Osteoblast (primary cell): ENCODE measurements at regions not wholly inside any gene's neighbourhood (a gene's known extent, or its start where the extent isn't known, plus 50 kb on each side); places are given as distances from the start of the nearest gene placed in this dataset.
A peak's percentile ranks its signal among the peaks of the same experiment; 100 is the strongest.

Experiments
- DNase-seq: peaks from one replicate; pipeline ENCODE4 v3.0.0; 2011; ENCODE audit warnings: low spot score, mixed read lengths; ENCODE audit not compliant: insufficient read length; ENCODE audit errors: missing footprints
- H2AFZ ChIP-seq: 2 replicates; pipeline ENCODE4 v1.6.0; 2011; ENCODE audit warnings: mild to moderate bottlenecking, low read length
- H3K27ac ChIP-seq: 2 replicates; pipeline ENCODE4 v1.5.1; 2011; ENCODE audit warnings: mild to moderate bottlenecking, low read depth, low read length, moderate library complexity
- H3K27me3 ChIP-seq: 2 replicates; pipeline ENCODE4 v1.6.0; 2012; ENCODE audit warnings: mild to moderate bottlenecking, control low read depth, inconsistent platforms, low read length, moderate library complexity; ENCODE audit not compliant: insufficient read depth
- H3K36me3 ChIP-seq: 2 replicates; pipeline ENCODE4 v1.5.1; 2011; ENCODE audit warnings: mild to moderate bottlenecking, low read length, control low read depth, moderate library complexity; ENCODE audit not compliant: insufficient read depth
- H3K4me1 ChIP-seq: 2 replicates; pipeline ENCODE4 v1.5.1; 2011; ENCODE audit warnings: mild to moderate bottlenecking, low read length, control low read depth, moderate library complexity; ENCODE audit not compliant: insufficient read depth
- H3K4me2 ChIP-seq: 2 replicates; pipeline ENCODE4 v1.6.0; 2011; ENCODE audit warnings: mild to moderate bottlenecking, low read length; ENCODE audit not compliant: insufficient read depth
- H3K4me3 ChIP-seq: fragments of 200-600 bp; sonication (generic); 3 replicates; pipeline ENCODE4 v1.5.1; 2012; ENCODE audit warnings: mild to moderate bottlenecking, low read length, inconsistent platforms; ENCODE audit not compliant: insufficient read depth
- H3K79me2 ChIP-seq: 2 replicates; pipeline ENCODE4 v1.6.0; 2012; ENCODE audit warnings: mild to moderate bottlenecking, low read length, control low read depth, inconsistent platforms; ENCODE audit not compliant: insufficient read depth
- H3K9me3 ChIP-seq: 2 replicates; pipeline ENCODE4 v1.5.1; 2011; ENCODE audit warnings: low read depth, low read length, control low read depth
- H4K20me1 ChIP-seq: 2 replicates; pipeline ENCODE4 v1.6.0; 2012; ENCODE audit warnings: mild to moderate bottlenecking, low read length, control low read depth; ENCODE audit not compliant: insufficient read depth
- TF ChIP-seq, protein P1 (sequence below): IDR thresholded peaks from 2 replicates; pipeline ENCODE4 v1.5.1; 2011; ENCODE audit warnings: mild to moderate bottlenecking, low read depth, low read length, moderate library complexity; ENCODE audit errors: extremely low read depth

DNA sequence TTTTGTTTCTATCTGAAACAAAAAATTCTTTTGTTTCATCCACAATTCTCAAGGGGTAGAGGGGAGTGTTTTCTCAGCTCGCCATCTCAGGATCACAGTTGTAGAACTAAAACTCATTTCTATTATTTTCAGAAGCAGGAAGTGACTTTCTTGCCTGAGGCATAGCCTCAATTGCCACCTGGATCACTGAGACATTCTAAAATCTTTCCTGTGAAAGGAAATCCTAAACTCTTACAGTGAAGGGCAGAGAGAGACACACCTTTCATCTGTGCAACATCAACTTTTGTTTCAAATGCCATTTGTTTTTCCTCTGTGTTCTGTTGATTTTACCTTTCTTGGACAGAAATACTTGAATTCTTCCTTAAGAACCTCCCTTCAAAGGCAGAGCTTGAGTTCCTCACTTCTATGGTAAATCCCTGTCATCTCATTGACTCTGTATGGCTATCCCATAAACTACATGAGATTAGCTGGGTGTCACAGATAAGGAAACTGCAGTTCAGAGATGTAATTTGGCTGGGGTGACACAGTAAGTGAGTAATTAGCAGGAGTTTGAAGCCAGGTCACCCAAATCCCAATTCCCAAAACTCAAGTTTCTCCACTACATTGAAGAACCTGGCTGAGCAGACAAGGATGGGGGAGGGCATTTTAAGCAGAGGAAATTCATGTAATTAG, 224.4 kb upstream of the HTR2A start:
- Histone ChIP-seq H3K4me2 (no peak overlapping the region), H3K36me3 (no peaks in the 10 kb centered on the region), H2AFZ (no peak overlapping the region), H3K4me3 (no peak overlapping the region), H3K27me3 (no peaks in the 10 kb centered on the region), H4K20me1 (no peaks in the 10 kb centered on the region), H3K9me3 (no peaks in the 10 kb centered on the region), H3K79me2 (no peaks in the 10 kb centered on the region), H3K27ac (no peak overlapping the region), H3K4me1 (peaks cover 9% of the 10 kb centered on the region)
- no peak for DNase-seq
- TF ChIP-seq, protein P1, sequence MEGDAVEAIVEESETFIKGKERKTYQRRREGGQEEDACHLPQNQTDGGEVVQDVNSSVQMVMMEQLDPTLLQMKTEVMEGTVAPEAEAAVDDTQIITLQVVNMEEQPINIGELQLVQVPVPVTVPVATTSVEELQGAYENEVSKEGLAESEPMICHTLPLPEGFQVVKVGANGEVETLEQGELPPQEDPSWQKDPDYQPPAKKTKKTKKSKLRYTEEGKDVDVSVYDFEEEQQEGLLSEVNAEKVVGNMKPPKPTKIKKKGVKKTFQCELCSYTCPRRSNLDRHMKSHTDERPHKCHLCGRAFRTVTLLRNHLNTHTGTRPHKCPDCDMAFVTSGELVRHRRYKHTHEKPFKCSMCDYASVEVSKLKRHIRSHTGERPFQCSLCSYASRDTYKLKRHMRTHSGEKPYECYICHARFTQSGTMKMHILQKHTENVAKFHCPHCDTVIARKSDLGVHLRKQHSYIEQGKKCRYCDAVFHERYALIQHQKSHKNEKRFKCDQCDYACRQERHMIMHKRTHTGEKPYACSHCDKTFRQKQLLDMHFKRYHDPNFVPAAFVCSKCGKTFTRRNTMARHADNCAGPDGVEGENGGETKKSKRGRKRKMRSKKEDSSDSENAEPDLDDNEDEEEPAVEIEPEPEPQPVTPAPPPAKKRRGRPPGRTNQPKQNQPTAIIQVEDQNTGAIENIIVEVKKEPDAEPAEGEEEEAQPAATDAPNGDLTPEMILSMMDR = no peak

- TF ChIP-seq, protein P1 = no peak
- no peak overlapping the region for H2AFZ ChIP-seq
- no peaks in the 10 kb centered on the region for H3K27me3 ChIP-seq
- H3K4me3 ChIP-seq = no peak overlapping the region
- H3K9me3 ChIP-seq = no peaks in the 10 kb centered on the region
- DNase-seq = no peak
- no peak overlapping the region for H3K4me2 ChIP-seq
- no peaks in the 10 kb centered on the region for H3K79me2 ChIP-seq
- H3K36me3 ChIP-seq = no peaks in the 10 kb centered on the region
- H3K27ac ChIP-seq = no peak overlapping the region
- H4K20me1 ChIP-seq = no peaks in the 10 kb centered on the region
- H3K4me1 ChIP-seq = peaks cover 9% of the 10 kb centered on the region
Measured at GRCh38 chr13:47120282-47120681, 223.4 kb upstream of the HTR2A start.

- no peaks in the 10 kb centered on the region for H3K36me3 ChIP-seq
- TF ChIP-seq, protein P1 = no peak
- no peaks in the 10 kb centered on the region for H3K9me3 ChIP-seq
- no peak overlapping the region for H3K27ac ChIP-seq
- no peak overlapping the region for H3K4me2 ChIP-seq
- peaks cover 9% of the 10 kb centered on the region for H3K4me1 ChIP-seq
- peak; percentile 11 for DNase-seq
- no peaks in the 10 kb centered on the region for H3K79me2 ChIP-seq
- H4K20me1 ChIP-seq = no peaks in the 10 kb centered on the region
- H2AFZ ChIP-seq = no peak overlapping the region
- H3K4me3 ChIP-seq = no peak overlapping the region
- H3K27me3 ChIP-seq = no peaks in the 10 kb centered on the region
Measured at GRCh38 chr13:47119575-47120235, 222.9 kb upstream of the HTR2A start.

- Histone ChIP-seq H3K4me2 (peak overlapping the region; percentile 20), H3K79me2 (no peaks in the 10 kb centered on the region), H2AFZ (no peak overlapping the region), H3K4me3 (no peak overlapping the region), H3K4me1 (peaks cover 9% of the 10 kb centered on the region), H3K9me3 (no peaks in the 10 kb centered on the region), H3K36me3 (no peaks in the 10 kb centered on the region), H3K27me3 (no peaks in the 10 kb centered on the region), H3K27ac (no peak overlapping the region), H4K20me1 (no peaks in the 10 kb centered on the region)
- TF ChIP-seq, protein P1 = no peak
- DNase-seq = peak; percentile 59
Measured at GRCh38 chr13:47117268-47117667, 220.4 kb upstream of the HTR2A start.
